B cell (primary cell): ENCODE measurements at regions not wholly inside any gene's neighbourhood (a gene's known extent, or its start where the extent isn't known, plus 50 kb on each side); places are given as distances from the start of the nearest gene placed in this dataset.

Experiments used
- ATAC-seq: fragments of 200-7000 bp; cut with Tn5 transposase; one replicate; pipeline ENCODE4 v1.10.0; 2021; ENCODE audit warnings: low read depth, mild to moderate bottlenecking, moderate number of reproducible peaks, moderate library complexity
- CTCF ChIA-PET: fragments of 350-600 bp; sonication (Branson Sonifier 250); formaldehyde crosslinking; loops from one replicate; lab custom pipeline; 2021; ENCODE audit warnings: antibody characterized with exemption, inconsistent platforms; lab: Charles Lee
- POLR2A ChIA-PET: fragments of 350-600 bp; sonication (Branson Sonifier 250); formaldehyde crosslinking; loops from one replicate; lab custom pipeline; 2021; ENCODE audit warnings: antibody characterized with exemption; lab: Charles Lee
- DNase-seq: peaks from one replicate; pipeline ENCODE4 v3.0.0; 2013
- H2AFZ ChIP-seq: 2 replicates; pipeline ENCODE4 v1.6.1; 2012; ENCODE audit warnings: mild to moderate bottlenecking, low read depth, low read length; ENCODE audit not compliant: insufficient read depth, poor library complexity, severe bottlenecking
- H3K27ac ChIP-seq, 2 donors: 1 replicate in 1 of 2; 2 replicates in 1 of 2; pipeline ENCODE4 v1.5.1; 2012 to 2013; ENCODE audit warnings: low read length in 2 of 2, mild to moderate bottlenecking in 2 of 2, moderate library complexity in 1 of 2
- H3K27me3 ChIP-seq, 4 experiments: fragments of 200-600 bp in 1 of 4; sonication (generic) in 1 of 4; replicated peaks in 1 of 4; 1 replicate in 2 of 4; 2 replicates in 2 of 4; pipeline versions ENCODE4 v1.6.1 to v1.7.0; 2013 to 2016; ENCODE audit warnings: low read length in 3 of 4, mild to moderate bottlenecking in 2 of 4, mixed read lengths in 1 of 4, moderate library complexity in 1 of 4; ENCODE audit not compliant: insufficient read depth in 4 of 4, control insufficient read depth in 3 of 4; ENCODE audit errors: control extremely low read depth in 1 of 4
- H3K36me3 ChIP-seq, 2 experiments: replicated peaks in 1 of 2; 1 replicate in 1 of 2; 2 replicates in 1 of 2; pipeline versions ENCODE4 v1.6.1 to v1.7.1; 2013; ENCODE audit warnings: low read length in 1 of 2; ENCODE audit not compliant: insufficient read depth in 2 of 2, control insufficient read depth in 1 of 2; ENCODE audit errors: control extremely low read depth in 1 of 2, extremely low read depth in 1 of 2
- H3K4me1 ChIP-seq, 2 donors: fragments of 200-600 bp in 1 of 2; sonication (generic) in 1 of 2; 1 replicate in 1 of 2; 2 replicates in 1 of 2; pipeline versions ENCODE4 v1.5.1 to v1.6.1; 2013 to 2017; ENCODE audit warnings: low read length in 2 of 2; ENCODE audit not compliant: control insufficient read depth in 2 of 2, insufficient read depth in 2 of 2
- H3K4me2 ChIP-seq: replicated peaks from 2 replicates; pipeline ENCODE3; 2012; ENCODE audit warnings: mild to moderate bottlenecking, low read depth, low read length; ENCODE audit not compliant: poor library complexity, severe bottlenecking
- H3K4me3 ChIP-seq, 5 experiments: fragments of 200-600 bp in 1 of 5; sonication (generic) in 1 of 5; 1 replicate in 3 of 5; 2 replicates in 2 of 5; pipeline versions ENCODE4 v1.5.1 to v1.7.0; 2011 to 2016; ENCODE audit warnings: low read length in 4 of 5, mild to moderate bottlenecking in 4 of 5, low read depth in 2 of 5, control low read depth in 1 of 5, moderate library complexity in 1 of 5; ENCODE audit not compliant: insufficient read depth in 1 of 5; ENCODE audit errors: control extremely low read depth in 1 of 5, extremely low read depth in 1 of 5
- H3K79me2 ChIP-seq: fragments of 200-600 bp; sonication (generic); one replicate; pipeline ENCODE4 v1.6.0; 2016; ENCODE audit warnings: low read length; ENCODE audit not compliant: control insufficient read depth, insufficient read depth
- H3K9ac ChIP-seq: fragments of 200-600 bp; sonication (generic); 2 replicates; pipeline ENCODE4 v1.6.1; 2017; ENCODE audit warnings: mild to moderate bottlenecking, low read length, moderate library complexity
- H3K9me3 ChIP-seq, 3 donors: one replicate each; pipeline versions ENCODE4 v1.6.1 to v1.7.1; 2013; ENCODE audit warnings: low read length in 2 of 3; ENCODE audit not compliant: control insufficient read depth in 2 of 3, insufficient read depth in 1 of 3; ENCODE audit errors: control extremely low read depth in 1 of 3
- H4K20me1 ChIP-seq: 2 replicates; pipeline ENCODE4 v1.6.0; 2012; ENCODE audit warnings: mild to moderate bottlenecking, low read length; ENCODE audit not compliant: insufficient read depth, control insufficient read depth, poor library complexity, severe bottlenecking
- H3K27ac Mint-ChIP-seq: one replicate; pipeline ENCODE4 v1.8.0; 2021; ENCODE audit warnings: mixed read lengths
- H3K27me3 Mint-ChIP-seq: one replicate; pipeline ENCODE4 v1.8.0; 2021; ENCODE audit warnings: mixed read lengths
- H3K4me1 Mint-ChIP-seq: one replicate; pipeline ENCODE4 v1.8.0; 2021; ENCODE audit warnings: mixed read lengths
- H3K4me3 Mint-ChIP-seq: one replicate; pipeline ENCODE4 v1.8.0; 2021; ENCODE audit warnings: mixed read lengths
- H3K9me3 Mint-ChIP-seq: one replicate; pipeline ENCODE4 v1.8.0; 2022; ENCODE audit warnings: mixed read lengths; ENCODE audit not compliant: insufficient read depth
- EZH2 ChIP-seq: IDR thresholded peaks from 2 replicates; pipeline ENCODE4 v1.6.1; 2012; ENCODE audit warnings: borderline replicate concordance, low read depth, mild to moderate bottlenecking, moderate library complexity, low read length; ENCODE audit not compliant: insufficient read depth, poor library complexity, severe bottlenecking
- WGBS: methylation state at CpG from one replicate; pipeline ENCODE4 v1.1.5; 2013; ENCODE audit warnings: missing lambda C conversion rate; ENCODE audit not compliant: insufficient coverage; 5-methylcytosine and 5-hydroxymethylcytosine counted together
- intact Hi-C: fragments of 100-400 bp; cut with micrococcal nuclease; formaldehyde crosslinking; loops from one replicate; pipeline ENCODE4 v1.10.0; 2022
- TF ChIP-seq, protein P1 (sequence below): fragments of 200-600 bp; IDR thresholded peaks from one replicate; pipeline ENCODE4 v1.8.0; 2022; ENCODE audit warnings: antibody characterized with exemption, mild to moderate bottlenecking

- Histone ChIP-seq H3K9me3 (peaks cover 0 to 2% (median 0%) of the 10 kb centered on the region in 3 donors), H3K9ac (no peak overlapping the region), H3K4me2 (no peak overlapping the region), H3K79me2 (no peaks in the 10 kb centered on the region), H4K20me1 (no peaks in the 10 kb centered on the region), H3K27ac (no peak overlapping the region), H3K4me1 (no peaks in the 10 kb centered on the region), H3K36me3 (no peaks in the 10 kb centered on the region), H3K27me3 (no peaks in the 10 kb centered on the region), H2AFZ (no peak overlapping the region), H3K4me3 (no peak overlapping the region)
- Mint-ChIP-seq H3K4me1 (no peaks in the 10 kb centered on the region), H3K27me3 (no peaks in the 10 kb centered on the region), H3K4me3 (no peak overlapping the region), H3K27ac (no peak overlapping the region), H3K9me3 (no peaks in the 10 kb centered on the region)
- intact Hi-C loops, result no loop called here
- DNase-seq (no peak), ATAC-seq (no peak)
- POLR2A ChIA-PET, result no interaction called here
- TF ChIP-seq, protein P1, sequence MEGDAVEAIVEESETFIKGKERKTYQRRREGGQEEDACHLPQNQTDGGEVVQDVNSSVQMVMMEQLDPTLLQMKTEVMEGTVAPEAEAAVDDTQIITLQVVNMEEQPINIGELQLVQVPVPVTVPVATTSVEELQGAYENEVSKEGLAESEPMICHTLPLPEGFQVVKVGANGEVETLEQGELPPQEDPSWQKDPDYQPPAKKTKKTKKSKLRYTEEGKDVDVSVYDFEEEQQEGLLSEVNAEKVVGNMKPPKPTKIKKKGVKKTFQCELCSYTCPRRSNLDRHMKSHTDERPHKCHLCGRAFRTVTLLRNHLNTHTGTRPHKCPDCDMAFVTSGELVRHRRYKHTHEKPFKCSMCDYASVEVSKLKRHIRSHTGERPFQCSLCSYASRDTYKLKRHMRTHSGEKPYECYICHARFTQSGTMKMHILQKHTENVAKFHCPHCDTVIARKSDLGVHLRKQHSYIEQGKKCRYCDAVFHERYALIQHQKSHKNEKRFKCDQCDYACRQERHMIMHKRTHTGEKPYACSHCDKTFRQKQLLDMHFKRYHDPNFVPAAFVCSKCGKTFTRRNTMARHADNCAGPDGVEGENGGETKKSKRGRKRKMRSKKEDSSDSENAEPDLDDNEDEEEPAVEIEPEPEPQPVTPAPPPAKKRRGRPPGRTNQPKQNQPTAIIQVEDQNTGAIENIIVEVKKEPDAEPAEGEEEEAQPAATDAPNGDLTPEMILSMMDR, result no peak
- no peak for TF ChIP-seq EZH2
- CTCF ChIA-PET, result no interaction called here
- 40% methylated on average over 1 of the region's 2 CpGs for WGBS
These were observed 547.2 kb downstream of the LRRC70 start for GRCh38 chr5:63125862-63126261.

DNA sequence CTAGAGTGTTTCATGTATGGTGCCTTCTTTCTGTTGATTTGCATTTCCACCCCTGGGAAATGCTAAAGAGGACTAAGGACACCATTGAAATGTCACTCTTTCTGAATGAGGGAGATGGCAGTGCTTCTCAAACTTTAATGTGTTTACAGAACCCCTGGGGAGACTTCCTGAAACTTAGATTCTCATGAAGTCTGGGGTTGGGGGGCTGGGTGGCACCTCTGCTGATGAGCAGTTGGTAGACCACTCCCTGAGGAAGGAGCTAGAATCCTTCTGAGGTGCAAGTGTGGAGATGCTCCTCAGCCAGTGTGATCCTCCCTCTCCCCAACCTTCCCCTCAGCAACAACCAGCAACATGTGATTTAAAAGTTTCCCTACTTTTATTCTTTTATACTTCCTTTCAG, 546.8 kb downstream of the LRRC70 start:
- Histone ChIP-seq H3K9ac (no peak overlapping the region), H3K27ac (no peak overlapping the region), H3K4me3 (no peak overlapping the region), H3K36me3 (no peaks in the 10 kb centered on the region), H3K79me2 (no peaks in the 10 kb centered on the region), H4K20me1 (no peaks in the 10 kb centered on the region), H3K4me1 (no peaks in the 10 kb centered on the region), H3K4me2 (no peak overlapping the region), H2AFZ (no peak overlapping the region), H3K9me3 (peaks cover 0 to 2% (median 0%) of the 10 kb centered on the region in 3 donors), H3K27me3 (no peaks in the 10 kb centered on the region)
- ATAC-seq (no peak), DNase-seq (no peak)
- H3K27me3 Mint-ChIP-seq, result no peaks in the 10 kb centered on the region
- ChIA-PET CTCF (no interaction called here), POLR2A (no interaction called here)
- no peaks in the 10 kb centered on the region for H3K4me1 Mint-ChIP-seq
- TF ChIP-seq, protein P1, result no peak
- no peak for TF ChIP-seq EZH2
- no peak overlapping the region for H3K27ac Mint-ChIP-seq
- no peak overlapping the region for H3K4me3 Mint-ChIP-seq
- intact Hi-C loops, result no loop called here
- no peaks in the 10 kb centered on the region for H3K9me3 Mint-ChIP-seq
